ENCODE measurements at regions not wholly inside any gene's neighbourhood (a gene's known extent, or its start where the extent isn't known, plus 50 kb on each side); places are given as distances from the start of the nearest gene placed in this dataset.

DNA sequence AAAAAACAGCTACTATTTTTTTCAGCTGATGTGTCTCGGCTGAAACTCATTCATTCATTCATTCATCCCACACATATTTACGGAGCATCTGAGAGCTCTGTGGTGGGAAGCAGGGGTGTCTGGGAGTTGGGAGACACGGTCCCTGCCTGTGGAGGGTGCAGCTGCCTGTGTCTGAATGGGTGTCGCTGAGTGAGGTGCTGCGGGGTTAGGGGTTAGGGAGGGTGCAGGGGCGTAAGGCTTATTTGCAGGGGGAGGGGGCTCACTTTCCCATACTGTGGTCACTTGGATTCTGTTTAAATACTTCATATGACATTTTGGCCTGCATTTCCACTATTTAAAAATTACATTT, 89.4 kb upstream of the ASB18 start:
- no peaks in the 10 kb centered on the region for H3K9me3 ChIP-seq (ENCODE audit: low read length)
- H3K9ac ChIP-seq (ENCODE audit: low read length) = no peak overlapping the region
- H3K27ac ChIP-seq (ENCODE audit: low read depth, low read length, poor library complexity, severe bottlenecking) = no peak overlapping the region
- H3K79me2 ChIP-seq (ENCODE audit: insufficient read depth, low read length) = no peaks in the 10 kb centered on the region
- no peaks in the 10 kb centered on the region for H3K4me1 ChIP-seq (ENCODE audit: insufficient read depth, low read length, severe bottlenecking)
- no peaks in the 10 kb centered on the region for H4K20me1 ChIP-seq (ENCODE audit: insufficient read depth, low read length)
- H3K27me3 ChIP-seq (ENCODE audit: insufficient read depth, low read length) = no peaks in the 10 kb centered on the region
- H3K9me2 ChIP-seq (ENCODE audit: low read depth, low read length) = no peaks in the 10 kb centered on the region
- no peaks in the 10 kb centered on the region for H3F3A ChIP-seq (ENCODE audit: insufficient read depth, low read length)
- H3K4me3 ChIP-seq (ENCODE audit: low read depth, low read length, poor library complexity, severe bottlenecking) = no peak overlapping the region
- no peak overlapping the region for H3K4me2 ChIP-seq (ENCODE audit: low read length)
- H2AFZ ChIP-seq (ENCODE audit: low read length) = no peak overlapping the region
- no peak for TF ChIP-seq EZH2 (IDR thresholded peaks at IDR 0.05; ENCODE audit: borderline replicate concordance, low read length)
- TF ChIP-seq, protein P1, sequence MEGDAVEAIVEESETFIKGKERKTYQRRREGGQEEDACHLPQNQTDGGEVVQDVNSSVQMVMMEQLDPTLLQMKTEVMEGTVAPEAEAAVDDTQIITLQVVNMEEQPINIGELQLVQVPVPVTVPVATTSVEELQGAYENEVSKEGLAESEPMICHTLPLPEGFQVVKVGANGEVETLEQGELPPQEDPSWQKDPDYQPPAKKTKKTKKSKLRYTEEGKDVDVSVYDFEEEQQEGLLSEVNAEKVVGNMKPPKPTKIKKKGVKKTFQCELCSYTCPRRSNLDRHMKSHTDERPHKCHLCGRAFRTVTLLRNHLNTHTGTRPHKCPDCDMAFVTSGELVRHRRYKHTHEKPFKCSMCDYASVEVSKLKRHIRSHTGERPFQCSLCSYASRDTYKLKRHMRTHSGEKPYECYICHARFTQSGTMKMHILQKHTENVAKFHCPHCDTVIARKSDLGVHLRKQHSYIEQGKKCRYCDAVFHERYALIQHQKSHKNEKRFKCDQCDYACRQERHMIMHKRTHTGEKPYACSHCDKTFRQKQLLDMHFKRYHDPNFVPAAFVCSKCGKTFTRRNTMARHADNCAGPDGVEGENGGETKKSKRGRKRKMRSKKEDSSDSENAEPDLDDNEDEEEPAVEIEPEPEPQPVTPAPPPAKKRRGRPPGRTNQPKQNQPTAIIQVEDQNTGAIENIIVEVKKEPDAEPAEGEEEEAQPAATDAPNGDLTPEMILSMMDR (IDR thresholded peaks at IDR 0.05; ENCODE audit: low read length) = no peak
- no peaks in the 10 kb centered on the region for H3K36me3 ChIP-seq (ENCODE audit: insufficient read depth, low read length)

DNA sequence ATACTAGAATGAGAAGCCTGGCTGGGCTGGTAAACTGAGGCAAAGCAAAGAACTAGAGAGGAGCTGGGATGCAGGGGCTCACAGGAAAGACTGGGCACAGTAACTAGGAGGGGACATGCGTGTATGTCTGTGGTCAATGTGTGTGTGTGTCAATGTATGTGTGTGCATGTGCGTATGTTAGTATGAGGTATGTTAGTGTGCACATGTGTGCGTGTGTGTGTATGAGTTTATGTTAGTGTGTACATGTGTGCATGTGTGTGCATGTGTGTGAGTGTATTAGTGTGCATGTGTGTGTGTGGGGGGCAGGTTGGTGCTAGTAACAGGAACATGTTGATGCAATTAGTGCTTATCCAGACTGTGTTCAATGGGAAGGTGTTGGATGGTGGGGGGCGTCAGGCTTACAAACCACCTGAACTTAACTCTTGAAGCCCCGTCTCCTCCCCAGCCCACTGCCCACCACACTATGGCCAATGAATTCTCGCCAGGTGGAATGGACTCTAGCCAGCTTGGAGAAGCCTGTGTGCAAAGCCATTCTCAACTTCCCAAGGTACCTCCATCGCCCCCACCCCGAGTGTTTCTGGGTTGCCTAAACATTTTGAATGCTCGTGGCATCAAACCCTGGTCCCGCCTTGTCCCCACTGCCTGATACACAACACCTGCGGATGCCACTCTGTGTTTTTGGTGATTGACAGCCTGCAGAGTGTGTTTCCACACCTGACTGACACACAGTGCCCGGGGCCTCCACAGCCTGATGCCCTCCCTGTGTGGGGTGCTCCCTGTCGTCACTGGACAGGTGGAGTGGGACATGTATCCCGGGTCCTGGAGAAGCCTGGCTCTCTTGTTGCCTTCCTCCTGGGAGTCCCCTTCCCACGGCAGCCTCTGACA, 90.1 kb upstream of the ASB18 start:
- H3K9me2 ChIP-seq (ENCODE audit: low read depth, low read length) = no peaks in the 10 kb centered on the region
- TF ChIP-seq, protein P1 (IDR thresholded peaks at IDR 0.05; ENCODE audit: low read length) = no peak
- no peak for TF ChIP-seq EZH2 (IDR thresholded peaks at IDR 0.05; ENCODE audit: borderline replicate concordance, low read length)
- no peaks in the 10 kb centered on the region for H3K36me3 ChIP-seq (ENCODE audit: insufficient read depth, low read length)
- no peaks in the 10 kb centered on the region for H3K27me3 ChIP-seq (ENCODE audit: insufficient read depth, low read length)
- H3K9me3 ChIP-seq (ENCODE audit: low read length) = no peaks in the 10 kb centered on the region
- no peak overlapping the region for H3K4me2 ChIP-seq (ENCODE audit: low read length)
- H4K20me1 ChIP-seq (ENCODE audit: insufficient read depth, low read length) = no peaks in the 10 kb centered on the region
- H3K4me3 ChIP-seq (ENCODE audit: low read depth, low read length, poor library complexity, severe bottlenecking) = no peak overlapping the region
- H3F3A ChIP-seq (ENCODE audit: insufficient read depth, low read length) = no peaks in the 10 kb centered on the region
- no peaks in the 10 kb centered on the region for H3K4me1 ChIP-seq (ENCODE audit: insufficient read depth, low read length, severe bottlenecking)
- H3K79me2 ChIP-seq (ENCODE audit: insufficient read depth, low read length) = no peaks in the 10 kb centered on the region
- no peak overlapping the region for H3K27ac ChIP-seq (ENCODE audit: low read depth, low read length, poor library complexity, severe bottlenecking)
- H3K9ac ChIP-seq (ENCODE audit: low read length) = no peak overlapping the region
- H2AFZ ChIP-seq (ENCODE audit: low read length) = no peak overlapping the region

DNA sequence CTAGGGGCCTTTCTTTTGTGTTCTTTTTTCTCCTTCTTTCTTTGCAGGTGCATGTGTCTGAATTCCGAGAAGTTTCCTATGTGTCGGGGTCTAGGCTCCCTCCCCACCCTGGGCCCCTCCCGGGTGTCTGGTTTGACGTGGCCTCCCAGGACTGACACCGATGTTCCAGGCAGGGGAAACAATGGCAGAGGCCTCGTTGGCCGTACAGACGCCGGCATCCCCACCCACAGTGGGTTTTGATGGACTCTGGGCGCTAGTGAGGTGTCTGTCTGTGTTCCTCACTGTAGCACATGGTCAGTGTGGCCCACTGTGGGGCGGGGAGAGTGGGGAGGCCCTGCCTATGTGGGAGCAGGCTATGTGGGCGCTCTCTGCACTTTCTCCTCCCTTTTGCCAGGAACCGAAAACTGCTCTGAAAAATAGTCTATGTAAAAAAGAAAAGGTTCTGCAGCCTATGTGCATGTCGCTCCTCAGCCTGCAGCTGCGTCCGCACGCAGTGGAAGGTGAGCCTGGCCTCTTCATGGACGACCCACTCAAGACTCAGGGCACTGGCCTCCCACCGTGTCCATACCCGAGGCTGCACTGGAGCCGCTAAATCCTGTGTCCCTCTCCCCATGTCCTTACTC, 90.9 kb upstream of the ASB18 start:
- no peaks in the 10 kb centered on the region for H3K36me3 ChIP-seq (ENCODE audit: insufficient read depth, low read length)
- H3K79me2 ChIP-seq (ENCODE audit: insufficient read depth, low read length) = no peaks in the 10 kb centered on the region
- H3F3A ChIP-seq (ENCODE audit: insufficient read depth, low read length) = no peaks in the 10 kb centered on the region
- H2AFZ ChIP-seq (ENCODE audit: low read length) = no peak overlapping the region
- TF ChIP-seq, protein P1 (IDR thresholded peaks at IDR 0.05; ENCODE audit: low read length) = no peak
- no peak for TF ChIP-seq EZH2 (IDR thresholded peaks at IDR 0.05; ENCODE audit: borderline replicate concordance, low read length)
- H3K4me1 ChIP-seq (ENCODE audit: insufficient read depth, low read length, severe bottlenecking) = no peaks in the 10 kb centered on the region
- no peak overlapping the region for H3K4me3 ChIP-seq (ENCODE audit: low read depth, low read length, poor library complexity, severe bottlenecking)
- H3K27ac ChIP-seq (ENCODE audit: low read depth, low read length, poor library complexity, severe bottlenecking) = no peak overlapping the region
- no peaks in the 10 kb centered on the region for H3K9me2 ChIP-seq (ENCODE audit: low read depth, low read length)
- H3K27me3 ChIP-seq (ENCODE audit: insufficient read depth, low read length) = no peaks in the 10 kb centered on the region
- no peaks in the 10 kb centered on the region for H3K9me3 ChIP-seq (ENCODE audit: low read length)
- H3K4me2 ChIP-seq (ENCODE audit: low read length) = no peak overlapping the region
- no peak overlapping the region for H3K9ac ChIP-seq (ENCODE audit: low read length)
- H4K20me1 ChIP-seq (ENCODE audit: insufficient read depth, low read length) = no peaks in the 10 kb centered on the region

Measured in OCI-LY1 (cell line).